ENCODE measurements at regions not wholly inside any gene's neighbourhood (a gene's known extent, or its start where the extent isn't known, plus 50 kb on each side); places are given as distances from the start of the nearest gene placed in this dataset.
"Not testable (repeated sequence)": the region's sequence is repeated elsewhere in the genome, so short reads cannot be mapped to it uniquely, and the experiment has no call there.

DNA sequence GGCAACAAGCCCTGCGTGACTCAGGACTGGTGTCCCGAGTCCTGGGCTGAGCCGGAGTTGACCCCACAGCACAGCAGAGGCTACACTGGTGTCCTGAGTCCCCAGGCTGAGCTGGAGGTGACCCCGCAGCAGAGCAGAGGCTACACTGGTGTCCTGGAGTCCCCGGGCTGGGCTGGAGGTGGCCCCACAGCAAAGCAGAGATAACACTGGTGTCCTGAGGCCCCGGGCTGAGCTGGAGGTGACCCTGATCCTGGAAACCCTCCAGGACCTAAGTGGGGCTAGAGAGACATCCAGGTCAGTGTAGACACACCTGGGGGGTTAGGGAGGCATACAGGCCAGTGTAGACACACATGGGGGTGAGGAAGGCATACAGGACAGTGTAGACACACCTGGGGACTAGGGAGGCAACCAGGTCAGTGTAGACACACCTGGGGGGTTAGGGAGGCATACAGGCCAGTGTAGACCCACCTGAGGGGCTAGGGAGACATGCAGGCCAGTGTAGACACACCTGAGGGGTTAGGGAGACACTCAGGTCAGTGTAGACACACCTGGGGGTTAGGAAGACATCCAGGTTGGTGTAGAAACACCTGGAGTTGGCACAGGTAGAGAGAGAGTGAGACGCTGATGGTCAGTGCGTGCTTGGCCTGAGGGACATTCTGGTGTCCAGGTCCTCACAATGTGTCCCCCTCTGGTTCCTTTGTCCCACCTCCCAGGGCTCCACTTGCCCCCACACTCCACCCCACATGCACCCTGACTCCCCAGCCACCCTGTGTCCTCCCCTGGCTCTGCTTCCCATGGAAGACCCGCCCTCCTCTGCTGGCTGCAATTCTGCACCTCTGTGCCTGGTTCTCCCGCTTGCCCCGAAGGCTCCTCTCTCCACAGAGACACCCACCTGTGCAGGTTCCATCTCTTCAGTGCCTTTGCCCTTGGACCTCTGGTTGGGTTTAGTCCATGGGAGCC is 321.6 kb upstream of the SFSWAP start:
- no peak for DNase-seq (ENCODE audit: low read depth in 2 of 2)

- DNase-seq (ENCODE audit: low read depth in 2 of 2): no peak
These were observed 320.2 kb upstream of the SFSWAP start for GRCh38 chr12:131390412-131391334.

- no peak for DNase-seq (ENCODE audit: low read depth in 2 of 2)
These were observed 319.5 kb upstream of the SFSWAP start for GRCh38 chr12:131391399-131391798.

DNA sequence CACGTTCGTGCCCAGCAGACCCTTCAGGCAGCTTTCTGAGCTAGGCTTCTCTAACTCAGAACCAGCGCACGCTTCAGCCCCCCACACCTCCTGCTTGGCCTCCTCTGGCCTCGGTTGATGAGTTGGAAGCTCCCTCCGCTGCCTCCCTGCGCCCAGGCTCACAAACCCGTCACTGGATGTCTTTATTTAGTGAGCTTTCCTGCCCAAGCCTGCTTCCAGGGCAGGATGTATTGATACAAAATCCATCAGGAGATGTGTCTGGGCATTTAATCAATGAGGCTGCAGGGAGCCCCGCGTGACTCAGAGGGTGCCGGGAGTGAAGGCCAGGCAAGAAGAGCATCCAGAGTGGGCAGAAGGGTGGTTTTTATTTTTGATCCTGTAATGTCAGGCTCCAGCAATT is 316.1 kb upstream of the SFSWAP start:
- not testable (repeated sequence) for DNase-seq (ENCODE audit: low read depth in 2 of 2)

DNA sequence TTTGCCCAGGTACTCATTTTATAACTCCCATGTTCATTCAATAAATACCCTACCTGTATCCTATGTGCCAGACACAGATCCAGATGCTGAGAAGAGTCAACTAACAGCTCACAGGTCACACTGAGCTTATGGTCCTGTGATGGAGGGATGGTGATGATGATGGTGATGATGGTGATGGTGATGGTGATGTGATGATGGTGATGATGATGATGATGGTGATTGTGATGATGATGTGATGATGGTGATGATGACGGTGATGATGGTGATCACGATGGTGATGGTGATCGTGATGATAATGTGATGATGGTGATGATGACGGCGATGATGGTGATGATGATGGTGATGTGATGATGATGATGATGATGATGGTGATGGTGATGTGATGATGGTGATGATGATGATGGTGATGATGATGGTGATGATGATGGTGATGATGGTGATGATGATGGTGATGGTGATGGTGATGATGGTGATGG is 315.6 kb upstream of the SFSWAP start:
- DNase-seq (ENCODE audit: low read depth in 2 of 2): not testable (repeated sequence)

- no peak for DNase-seq (ENCODE audit: low read depth in 2 of 2)
These were observed 314.8 kb upstream of the SFSWAP start for GRCh38 chr12:131395971-131396573.

- DNase-seq (ENCODE audit: low read depth in 2 of 2): no peak
These were observed 313.3 kb upstream of the SFSWAP start for GRCh38 chr12:131397493-131398181.

DNA sequence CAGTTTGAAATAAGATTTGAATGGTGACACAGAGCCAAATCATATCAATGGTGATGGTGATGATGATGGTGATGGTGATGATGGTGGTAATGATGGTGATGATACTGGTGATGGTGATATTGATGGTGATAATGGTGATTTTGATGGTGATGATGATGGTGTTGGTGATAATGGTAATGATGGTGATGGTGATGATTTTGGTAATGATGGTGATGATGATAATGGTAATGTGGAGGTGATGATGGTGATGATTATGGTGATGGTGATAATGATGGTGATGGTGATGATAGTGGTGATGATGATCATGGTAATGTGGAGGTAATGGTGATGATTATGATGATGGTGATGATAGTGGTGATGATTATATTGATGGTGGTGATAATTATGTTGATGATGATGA is 311.9 kb upstream of the SFSWAP start:
- no peak for DNase-seq (ENCODE audit: low read depth in 2 of 2)

DNA sequence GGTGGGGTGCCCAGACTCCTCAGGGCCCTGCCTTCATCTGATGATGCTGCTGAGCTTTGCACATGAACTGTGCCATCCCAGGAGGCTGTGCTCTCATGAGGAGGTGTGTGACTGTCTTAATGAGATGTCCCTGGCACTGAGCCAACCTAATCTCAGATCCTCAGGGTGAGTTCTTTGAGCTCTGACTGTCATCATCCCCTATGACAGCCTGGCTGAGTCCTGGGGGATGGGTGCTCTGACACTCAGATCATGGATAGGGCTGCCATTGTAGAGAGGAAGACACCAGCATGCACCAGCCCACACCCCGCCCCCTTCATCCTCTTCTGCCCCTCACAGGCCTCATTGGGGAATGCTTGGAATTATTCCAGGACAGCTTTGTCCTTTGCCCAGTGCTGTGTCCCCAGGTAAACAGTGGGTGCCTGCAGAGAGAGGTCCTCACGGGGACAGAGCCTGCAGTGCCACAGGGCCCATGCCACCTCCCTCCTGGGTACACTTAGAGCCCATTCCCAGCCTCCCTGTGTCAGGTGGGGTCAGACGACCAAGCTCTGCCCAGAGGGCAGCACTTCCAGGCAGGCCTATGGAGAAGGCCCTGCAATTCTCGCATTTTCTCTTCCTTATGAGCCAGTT is 310.1 kb upstream of the SFSWAP start:
- not testable (repeated sequence) for DNase-seq (ENCODE audit: low read depth in 2 of 2)

DNA sequence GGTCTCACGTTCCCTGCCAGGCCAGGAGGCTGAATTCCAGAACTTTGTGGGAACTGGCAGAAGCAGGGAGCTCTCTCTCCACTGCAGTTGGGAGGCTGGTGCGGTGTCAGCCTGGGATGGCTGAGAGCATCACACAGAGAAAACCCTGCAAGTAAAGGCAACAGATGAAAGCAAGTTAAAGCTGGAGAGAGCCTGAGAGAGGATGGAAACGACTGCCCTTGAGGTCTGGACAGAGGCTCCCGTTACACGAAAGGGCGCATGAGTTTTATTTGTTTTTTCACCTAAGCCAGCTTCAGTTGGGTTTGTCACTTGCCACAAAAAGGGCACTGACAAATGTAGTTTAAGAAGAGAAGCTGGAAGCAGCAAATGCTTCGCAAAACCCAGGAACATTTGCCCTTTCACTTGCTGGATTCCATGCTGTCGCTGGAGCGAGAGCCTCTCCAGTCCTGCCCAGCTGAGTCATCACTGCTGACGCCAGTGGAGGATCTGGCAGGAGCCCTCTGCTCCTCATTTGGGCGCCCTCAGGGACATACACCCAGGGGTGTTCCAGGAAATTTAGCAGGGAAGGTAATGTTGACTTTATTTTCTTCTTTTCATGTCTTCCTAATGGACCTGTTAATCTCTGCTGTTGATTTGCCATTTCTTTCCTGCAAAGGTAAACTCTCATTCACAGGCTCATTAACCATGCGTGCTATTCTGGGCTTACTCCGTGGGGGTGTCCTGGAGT is 308.8 kb upstream of the SFSWAP start:
- not testable (repeated sequence) for DNase-seq (ENCODE audit: low read depth in 2 of 2)

DNA sequence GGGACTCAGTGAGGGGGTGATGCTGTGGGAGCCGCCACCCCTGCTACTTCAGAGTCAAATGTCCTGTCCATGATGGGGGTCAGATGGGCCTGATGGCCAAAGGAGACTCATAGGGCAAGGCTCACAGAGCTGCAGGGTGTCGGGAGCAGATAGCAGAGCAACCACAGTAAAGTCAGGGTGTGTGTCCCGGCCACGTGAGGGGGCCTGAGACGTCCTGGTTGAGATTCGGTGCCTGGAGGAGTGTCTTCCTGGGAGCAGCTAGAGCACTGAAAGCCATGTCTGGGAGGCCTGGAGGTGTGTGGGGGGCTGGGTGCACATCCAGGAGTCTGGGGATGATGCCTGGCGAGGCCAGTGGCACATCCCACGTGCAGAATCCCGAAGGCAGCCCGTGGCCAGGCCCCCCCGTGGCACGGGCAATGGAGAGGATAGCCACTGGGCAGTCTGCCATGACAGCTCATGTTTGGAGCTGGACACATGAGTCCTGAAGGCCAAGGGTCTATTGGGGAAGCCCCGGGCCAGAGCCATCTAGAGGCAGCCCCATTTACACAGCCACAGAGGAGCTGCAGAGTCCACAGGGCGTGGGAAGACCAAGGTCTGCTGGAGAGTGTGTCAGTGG is 308.0 kb upstream of the SFSWAP start:
- no peak for DNase-seq (ENCODE audit: low read depth in 2 of 2)

GRCh38 chr12:131403676-131404075 is 307.2 kb upstream of the SFSWAP start:
- no peak for DNase-seq (ENCODE audit: low read depth in 2 of 2)

- no peak for DNase-seq (ENCODE audit: low read depth in 2 of 2)
These were observed 306.2 kb upstream of the SFSWAP start for GRCh38 chr12:131404705-131405104.

DNA sequence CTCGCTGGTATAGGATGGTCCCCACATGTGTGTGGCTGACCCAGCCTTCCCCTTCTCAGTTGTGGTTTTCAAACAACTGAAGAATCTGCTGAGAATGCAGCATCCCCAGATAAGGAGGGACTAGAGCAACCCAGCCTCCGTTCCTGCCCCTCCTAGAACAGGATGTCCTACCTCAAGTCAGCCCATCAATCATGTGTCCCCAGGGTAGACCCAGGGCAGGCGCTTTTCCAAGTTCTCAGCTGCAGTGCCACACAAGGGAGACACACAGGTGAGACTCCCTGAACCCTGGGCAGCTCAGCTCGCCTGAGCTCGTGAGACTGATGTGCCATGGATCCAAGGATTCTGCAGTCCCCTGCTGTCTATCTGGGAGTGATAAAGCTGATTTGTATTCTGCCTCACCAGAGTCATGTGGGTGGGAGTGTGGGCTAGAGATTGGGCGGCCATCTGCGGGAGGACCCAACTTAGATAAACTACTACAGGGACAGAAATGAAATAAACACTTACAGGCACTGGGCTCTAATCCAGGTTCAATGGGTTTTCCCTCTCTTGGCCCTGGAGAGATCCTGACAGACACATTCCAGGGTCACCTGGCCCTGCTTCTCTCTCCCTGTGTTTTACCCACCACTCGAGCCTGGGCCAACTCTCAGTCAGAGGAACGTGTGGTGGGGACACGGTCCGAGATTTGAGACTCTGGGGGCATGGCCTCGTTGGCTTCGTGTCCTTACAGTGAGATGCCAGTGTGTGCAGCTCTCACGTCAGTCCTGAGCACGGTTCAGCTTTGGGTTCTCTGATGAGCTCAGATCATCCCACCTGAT is 303.5 kb upstream of the SFSWAP start:
- DNase-seq (ENCODE audit: low read depth in 2 of 2): no peak

- no peak for DNase-seq (ENCODE audit: low read depth in 2 of 2)
These were observed 302.9 kb upstream of the SFSWAP start for GRCh38 chr12:131408036-131408365.

DNA sequence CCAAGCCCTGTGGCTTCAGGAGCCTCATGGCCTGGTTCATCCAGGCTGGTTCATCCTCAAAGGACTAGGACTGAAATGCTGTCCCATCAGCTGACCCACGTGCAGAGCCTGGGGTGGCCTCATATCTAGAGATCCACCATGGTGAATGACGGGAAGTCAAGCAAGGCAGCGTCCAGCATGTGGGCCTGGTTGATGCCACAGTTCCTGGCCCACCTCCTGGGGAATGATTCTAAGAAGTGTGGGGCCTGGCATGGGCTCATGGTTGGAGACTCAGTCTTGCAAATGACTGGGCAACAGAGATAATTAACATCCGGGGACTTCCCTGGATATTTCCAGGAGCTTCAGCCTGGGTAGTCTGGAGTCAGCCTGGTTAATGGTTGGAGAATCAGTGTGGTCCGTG is 302.4 kb upstream of the SFSWAP start:
- no peak for DNase-seq (ENCODE audit: low read depth in 2 of 2)

DNA sequence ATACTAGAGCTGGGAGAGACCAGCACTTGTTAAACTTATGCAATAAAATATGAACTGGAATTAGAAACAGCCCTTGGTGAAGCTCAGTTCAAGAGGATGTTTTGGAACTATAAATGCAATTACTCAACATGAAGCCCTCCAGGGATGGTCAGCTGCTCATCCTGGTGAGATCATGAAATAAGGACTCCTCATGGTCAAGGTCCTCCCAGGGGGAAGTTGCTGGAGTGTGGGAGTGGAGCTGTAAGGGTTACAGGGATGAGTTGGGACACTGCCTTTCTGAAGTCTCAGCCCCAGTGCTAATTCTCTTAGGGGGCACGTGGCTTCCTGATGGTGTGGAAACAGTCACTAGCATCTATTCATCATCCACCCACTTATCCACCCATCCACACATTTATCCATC is 301.7 kb upstream of the SFSWAP start:
- DNase-seq (ENCODE audit: low read depth in 2 of 2): no peak

DNA sequence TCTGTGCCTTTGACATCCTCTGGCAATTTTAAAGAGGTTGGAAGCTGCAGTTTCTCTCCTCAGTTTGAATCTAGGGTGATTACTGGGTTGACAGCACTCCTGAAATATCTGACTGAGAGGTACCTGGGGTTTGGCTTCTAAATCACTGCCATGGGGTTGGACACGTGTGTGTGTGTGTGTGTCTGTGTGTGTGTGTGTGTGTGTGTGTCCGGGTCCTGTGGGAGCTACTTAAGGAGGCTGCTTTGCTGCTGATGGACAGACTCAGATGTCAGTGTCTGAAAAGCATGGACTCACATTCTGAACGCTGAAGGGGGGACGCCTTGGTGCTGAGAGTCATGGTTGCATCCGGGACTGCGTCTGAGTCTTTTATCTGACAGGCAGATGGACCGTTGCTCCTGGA is 299.1 kb upstream of the SFSWAP start:
- not testable (repeated sequence) for DNase-seq (ENCODE audit: low read depth in 2 of 2)

- DNase-seq (ENCODE audit: low read depth in 2 of 2): no peak
These were observed 297.9 kb upstream of the SFSWAP start for GRCh38 chr12:131413006-131413405.

Measured in activated CD4-positive, alpha-beta T cell treated with anti-CD3 and anti-CD28 coated beads for 24 hours (primary cell).